ENCODE measurements at regions not wholly inside any gene's neighbourhood (a gene's known extent, or its start where the extent isn't known, plus 50 kb on each side); places are given as distances from the start of the nearest gene placed in this dataset.
"Not testable (repeated sequence)": the region's sequence is repeated elsewhere in the genome, so short reads cannot be mapped to it uniquely, and the experiment has no call there.

DNA sequence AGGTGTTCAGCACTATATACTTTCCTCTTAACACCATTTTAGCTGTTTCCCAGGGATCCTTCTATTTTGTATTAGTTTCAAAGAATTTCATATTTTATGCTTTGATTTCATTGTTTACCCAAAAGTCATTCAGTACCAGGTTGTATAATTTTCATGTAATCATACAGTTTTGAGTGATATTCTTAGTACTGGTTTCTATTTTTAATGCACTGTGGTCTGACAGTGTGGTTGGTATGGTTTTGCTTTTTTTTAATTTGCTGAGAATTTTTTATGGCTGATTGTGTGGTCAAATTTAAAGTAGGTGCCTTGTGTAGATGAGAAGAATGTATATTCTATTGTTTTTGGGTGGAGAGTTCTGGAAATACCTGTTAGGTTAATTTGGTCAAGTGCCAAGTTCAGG is 323.4 kb upstream of the EPHA6 start:
- DNase-seq, result no peak

DNA sequence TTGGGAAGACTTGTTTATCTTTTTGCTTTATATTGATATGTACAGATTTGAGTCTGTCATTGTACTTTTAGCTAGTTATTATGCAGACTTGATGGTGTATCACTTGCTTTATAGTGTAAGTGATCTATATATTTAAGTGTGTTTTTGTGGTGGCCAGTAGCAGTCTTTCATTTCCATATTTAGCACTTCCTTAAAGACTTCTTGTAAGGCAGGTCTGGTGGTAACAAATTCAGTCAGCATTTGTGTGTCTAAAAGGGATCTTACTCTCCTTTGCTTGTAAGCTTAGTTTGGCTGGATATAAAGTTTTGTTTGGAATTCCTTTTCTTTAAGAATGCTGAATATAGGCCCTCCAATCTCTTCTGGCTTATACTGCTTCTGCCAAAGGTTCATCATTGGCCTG is 322.5 kb upstream of the EPHA6 start:
- DNase-seq, result no peak

DNA sequence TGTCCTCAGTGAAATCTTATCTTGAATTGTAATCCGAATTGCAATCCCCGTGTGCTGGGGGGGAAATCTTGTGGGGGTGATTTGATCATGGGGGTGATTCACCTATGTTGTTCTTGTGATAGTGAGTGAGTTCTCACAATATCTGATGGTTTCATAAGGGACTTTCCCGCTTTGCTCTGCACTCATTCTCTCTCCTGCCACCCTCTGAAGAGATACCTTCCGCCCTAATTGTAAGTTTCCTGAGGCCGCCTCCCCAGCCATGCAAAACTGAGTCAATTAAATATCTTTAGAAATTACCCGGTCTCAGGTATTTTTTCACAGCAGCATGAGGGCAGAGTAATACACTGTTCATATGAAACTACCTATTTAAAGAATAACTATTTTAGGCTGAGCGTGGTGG is 304.1 kb upstream of the EPHA6 start:
- no peak for DNase-seq

GRCh38 chr3:96537165-96537564 is 277.2 kb upstream of the EPHA6 start:
- no peak for DNase-seq

- no peak for DNase-seq
Observed at GRCh38 chr3:96538186-96538585, 276.2 kb upstream of the EPHA6 start.

- DNase-seq, result no peak
Observed at GRCh38 chr3:96548073-96548472, 266.3 kb upstream of the EPHA6 start.

DNA sequence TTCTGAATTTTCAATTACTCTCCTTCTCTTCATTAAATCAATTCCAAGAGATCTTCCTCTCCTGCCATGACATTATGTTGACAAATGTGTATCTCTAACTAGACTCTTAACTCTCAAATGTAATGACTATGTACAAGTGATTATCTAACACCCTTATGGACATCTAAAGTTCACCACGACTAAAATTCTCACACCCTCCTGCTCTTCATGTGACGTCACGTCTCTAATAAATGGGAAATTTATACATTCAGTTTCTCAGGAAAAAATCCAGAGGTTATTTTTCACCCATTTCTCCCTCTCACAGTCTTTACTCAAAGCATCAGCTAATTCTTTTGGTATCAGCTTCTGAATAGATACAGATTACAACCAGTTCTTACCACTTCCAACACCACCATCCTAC is 237.5 kb upstream of the EPHA6 start:
- no peak for DNase-seq

GRCh38 chr3:96584066-96584465 is 230.3 kb upstream of the EPHA6 start:
- no peak for DNase-seq

DNA sequence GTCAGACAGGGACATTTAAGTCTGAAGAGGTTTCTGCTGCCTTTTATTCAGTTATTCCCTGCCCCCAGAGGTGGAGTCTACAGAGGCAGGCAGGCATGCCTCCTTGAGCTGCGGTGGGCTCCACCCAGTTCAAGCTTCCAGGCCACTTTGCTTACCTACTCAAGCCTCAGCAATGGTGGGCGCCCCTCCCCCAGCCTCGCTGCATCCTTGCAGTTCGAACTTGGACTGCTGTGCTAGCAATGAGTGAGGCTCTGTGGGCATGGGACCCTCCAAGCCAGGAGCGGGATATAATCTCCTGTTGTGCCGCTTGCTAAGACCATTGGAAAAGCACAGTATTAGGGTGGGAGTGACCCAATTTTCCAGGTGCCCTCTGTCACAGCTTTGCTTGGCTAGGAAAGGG is 207.5 kb upstream of the EPHA6 start:
- not testable (repeated sequence) for DNase-seq

DNA sequence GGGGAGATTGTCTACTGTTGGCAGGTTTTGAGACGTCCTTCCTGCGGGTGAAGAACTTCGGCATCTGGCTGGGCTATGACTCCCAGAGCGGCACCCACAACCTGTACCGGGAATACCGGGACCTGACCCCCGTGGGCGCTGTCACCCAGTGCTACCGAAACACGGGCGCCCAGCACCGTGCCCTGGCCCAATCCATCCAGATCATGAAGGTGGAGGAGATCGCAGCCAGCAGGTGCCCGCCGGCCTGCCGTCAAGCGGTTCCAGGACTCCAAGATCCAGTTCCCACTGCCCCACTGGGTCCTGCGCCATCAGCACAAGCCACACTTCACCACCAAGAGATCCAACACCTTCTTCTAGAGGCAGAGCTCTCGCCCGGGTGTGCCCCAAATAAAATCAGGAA is 194.9 kb upstream of the EPHA6 start:
- DNase-seq, result no peak

- no peak for DNase-seq
Observed at GRCh38 chr3:96622878-96623277, 191.5 kb upstream of the EPHA6 start.

GRCh38 chr3:96631050-96631449 is 183.3 kb upstream of the EPHA6 start:
- DNase-seq, result no peak

DNA sequence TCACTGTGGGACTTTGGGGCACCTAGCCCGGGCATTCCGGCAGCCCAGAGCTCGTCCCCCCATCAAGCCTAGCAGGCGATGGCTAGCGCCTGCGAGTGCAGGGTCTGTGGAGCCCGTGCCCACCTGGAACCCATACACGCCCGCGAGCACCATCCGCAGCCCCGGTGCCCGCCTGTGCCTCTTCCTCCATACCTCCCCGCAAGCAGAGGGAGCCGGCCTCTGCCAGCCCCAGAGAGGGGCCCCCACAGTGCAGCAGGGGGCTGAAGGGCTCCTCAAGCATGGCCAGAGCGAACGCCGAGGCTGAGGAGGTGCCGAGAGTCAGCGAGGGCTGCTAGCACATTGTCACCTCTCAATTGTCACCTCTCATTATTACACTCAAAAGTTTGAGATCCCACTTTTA is 167.8 kb upstream of the EPHA6 start:
- DNase-seq, result no peak

GRCh38 chr3:96657710-96658109 is 156.7 kb upstream of the EPHA6 start:
- DNase-seq, result no peak

GRCh38 chr3:96671861-96672595 is 142.4 kb upstream of the EPHA6 start:
- not testable (repeated sequence) for DNase-seq

DNA sequence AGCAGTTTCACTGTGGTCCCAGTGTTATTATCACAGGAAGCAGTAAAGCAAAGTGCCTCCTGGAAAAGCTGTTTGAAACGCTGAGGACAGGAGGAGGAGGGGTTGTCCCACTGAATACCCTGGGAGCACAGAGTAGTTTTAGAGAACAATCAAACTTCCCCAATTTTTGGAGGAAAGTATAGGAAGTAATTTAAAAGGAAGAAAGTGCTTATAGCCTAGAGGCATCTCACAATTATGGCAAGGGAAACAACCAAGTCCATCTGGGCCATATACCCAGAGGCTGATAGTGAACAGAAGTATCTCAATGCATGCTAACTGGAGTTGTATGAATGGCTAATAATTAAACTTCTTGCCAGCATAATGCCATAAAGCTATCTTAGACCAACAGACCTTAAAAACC is 137.2 kb upstream of the EPHA6 start:
- no peak for DNase-seq

- DNase-seq, result no peak
Observed at GRCh38 chr3:96678325-96678724, 136.1 kb upstream of the EPHA6 start.

DNA sequence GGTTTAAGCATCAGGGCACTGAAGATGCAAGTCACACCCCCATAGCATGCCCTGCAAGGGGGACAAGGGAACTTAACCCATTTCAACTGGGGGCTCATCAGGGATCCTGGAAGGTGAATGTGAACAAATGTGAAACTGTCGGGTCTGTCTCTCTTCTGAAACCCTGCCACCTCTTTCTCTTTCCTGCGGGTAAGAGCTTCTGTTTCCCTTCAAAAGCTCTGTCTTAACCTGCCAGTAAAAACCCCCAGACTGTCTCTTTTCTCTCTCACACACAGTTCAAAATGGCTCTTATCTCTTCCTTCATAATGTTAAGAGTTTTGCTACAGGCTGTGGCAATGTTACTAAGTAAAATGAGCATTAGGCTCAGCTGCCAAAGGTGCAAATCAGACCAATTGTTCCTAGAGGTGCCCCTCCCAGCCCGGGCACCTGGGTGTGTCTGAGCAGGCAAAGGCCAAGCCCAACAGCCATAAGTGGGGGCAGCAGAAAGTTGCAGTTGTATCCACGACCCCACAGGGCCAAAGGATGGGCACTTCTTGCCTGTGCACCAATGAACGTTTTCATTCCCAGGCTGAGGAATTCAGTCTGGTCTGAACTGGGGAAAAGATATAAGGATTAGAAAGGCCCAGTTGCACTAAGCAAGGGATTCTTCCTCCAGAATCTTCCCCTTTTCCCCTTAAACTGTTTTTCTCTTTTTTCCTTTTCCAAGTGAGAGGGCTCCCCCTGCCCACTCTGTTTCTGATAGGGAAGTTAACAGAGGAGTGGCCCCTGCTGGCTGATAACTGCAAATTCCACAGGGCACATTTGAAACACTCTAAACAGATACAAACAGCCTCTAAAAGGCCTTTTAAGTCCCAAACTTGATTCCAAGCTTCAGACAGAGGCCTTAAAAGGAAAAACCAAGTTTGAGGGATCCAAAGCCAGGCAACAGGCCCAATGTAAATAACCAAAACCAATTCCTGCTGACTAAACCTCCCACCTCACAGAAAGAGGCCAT is 113.8 kb upstream of the EPHA6 start:
- no peak for DNase-seq

- no peak for DNase-seq
Observed at GRCh38 chr3:96705895-96706294, 108.5 kb upstream of the EPHA6 start.

DNA sequence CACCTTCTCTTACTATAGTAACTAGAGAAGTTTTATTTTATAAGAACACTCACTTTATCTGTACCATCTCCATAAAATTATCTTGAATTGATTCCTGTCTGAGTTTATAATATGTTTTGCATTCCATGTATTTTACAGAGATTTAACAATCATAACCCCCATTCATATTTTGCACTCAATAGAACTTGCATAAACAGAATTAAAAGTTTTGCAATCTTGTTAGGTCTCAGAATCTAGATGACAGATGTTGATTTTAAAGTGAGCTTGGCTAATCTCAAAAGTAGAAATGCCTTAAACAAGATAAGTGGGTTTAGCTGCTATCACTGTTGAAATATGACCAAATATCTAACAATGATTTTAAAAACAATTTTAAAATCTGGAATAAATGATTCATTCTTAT is 107.9 kb upstream of the EPHA6 start:
- no peak for DNase-seq

- DNase-seq, result no peak
Observed at GRCh38 chr3:96711816-96712215, 102.6 kb upstream of the EPHA6 start.

DNA sequence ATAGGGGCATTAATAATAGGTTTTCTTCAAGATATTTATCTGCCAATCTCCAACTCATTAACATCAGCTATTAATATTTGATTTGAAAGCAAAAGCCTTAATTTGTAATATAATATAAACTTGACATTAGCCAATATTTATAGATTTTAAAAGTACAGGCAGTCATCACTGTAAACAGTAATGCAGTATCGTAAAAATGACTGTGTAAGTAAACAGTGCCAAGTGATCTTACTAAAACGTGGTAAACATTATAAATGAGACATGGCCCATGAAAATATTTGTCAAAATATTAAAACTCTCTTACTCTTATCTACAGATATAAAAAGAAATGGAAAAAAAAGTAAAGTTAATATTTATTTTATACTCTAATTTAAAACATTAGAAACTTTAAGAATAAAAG is 101.6 kb upstream of the EPHA6 start:
- no peak for DNase-seq

DNA sequence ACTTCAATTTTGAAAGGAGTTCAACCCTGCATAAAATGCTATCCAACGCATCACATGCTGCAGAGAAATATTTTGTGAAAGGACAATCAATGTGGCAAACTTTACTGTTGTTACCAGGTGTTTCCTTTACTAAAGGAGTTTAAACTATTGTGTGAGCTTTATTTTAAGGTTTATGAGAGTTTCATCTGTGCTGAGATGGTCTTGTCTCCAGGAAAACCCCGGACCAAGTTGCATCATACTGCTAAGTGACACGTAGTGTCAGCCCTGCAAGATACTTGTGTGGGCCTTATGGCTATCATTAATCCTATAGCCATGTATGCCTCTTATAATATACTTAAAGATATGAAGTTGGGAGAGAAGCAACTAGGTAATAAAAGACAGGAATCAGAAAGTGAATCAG is 94.5 kb upstream of the EPHA6 start:
- DNase-seq, result no peak

DNA sequence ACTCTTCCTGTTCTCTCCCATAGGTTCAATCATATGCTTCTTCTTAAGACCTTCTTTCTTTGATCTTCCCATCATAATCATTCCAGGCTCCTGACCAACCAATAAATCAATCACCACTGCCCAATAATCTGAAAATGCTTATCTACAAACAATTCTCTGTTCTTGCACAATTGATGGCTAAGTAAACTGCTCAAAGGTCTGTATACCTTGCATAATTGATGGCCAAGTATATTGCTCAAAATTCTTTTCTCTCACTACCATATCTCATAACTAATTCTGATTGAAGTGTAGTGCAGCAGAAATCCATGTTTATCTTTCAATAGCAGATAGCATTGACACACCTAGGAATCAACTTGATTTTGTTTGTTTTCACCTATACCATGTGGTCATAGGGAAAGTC is 83.4 kb upstream of the EPHA6 start:
- no peak for DNase-seq
